HG02973 (cell line): ENCODE measurements at regions not wholly inside any gene's neighbourhood (a gene's known extent, or its start where the extent isn't known, plus 50 kb on each side); places are given as distances from the start of the nearest gene placed in this dataset.
"Not testable (repeated sequence)": the region's sequence is repeated elsewhere in the genome, so short reads cannot be mapped to it uniquely, and the experiment has no call there.

Experiments
- ATAC-seq: cut with Tn5 transposase; IDR thresholded peaks from one replicate; pipeline ENCODE4 v1.9.1; 2021; ENCODE audit warnings: moderate library complexity; ENCODE audit not compliant: unreplicated experiment

- peak; percentile 87 for ATAC-seq
These were observed 53.6 kb downstream of the SRGAP2 start for GRCh38 chr1:206256935-206257334.

- not testable (repeated sequence) for ATAC-seq
These were observed 58.1 kb downstream of the SRGAP2 start for GRCh38 chr1:206261473-206261872.

- ATAC-seq, result not testable (repeated sequence)
These were observed 59.1 kb downstream of the SRGAP2 start for GRCh38 chr1:206262424-206262823.

- not testable (repeated sequence) for ATAC-seq
These were observed 61.6 kb downstream of the SRGAP2 start for GRCh38 chr1:206264916-206265315.

GRCh38 chr1:206271153-206271552 is 67.8 kb downstream of the SRGAP2 start:
- ATAC-seq, result not testable (repeated sequence)

- not testable (repeated sequence) for ATAC-seq
These were observed 69.8 kb downstream of the SRGAP2 start for GRCh38 chr1:206273104-206273503.

- ATAC-seq, result not testable (repeated sequence)
These were observed 72.8 kb downstream of the SRGAP2 start for GRCh38 chr1:206276143-206276542.

- ATAC-seq, result not testable (repeated sequence)
These were observed 75.3 kb downstream of the SRGAP2 start for GRCh38 chr1:206278683-206279082.

GRCh38 chr1:206280683-206281082 is 77.3 kb downstream of the SRGAP2 start:
- not testable (repeated sequence) for ATAC-seq

GRCh38 chr1:206281912-206282654 is 78.7 kb downstream of the SRGAP2 start:
- peak; percentile 76 for ATAC-seq

- ATAC-seq, result not testable (repeated sequence)
These were observed 82.0 kb downstream of the SRGAP2 start for GRCh38 chr1:206285024-206285960.

- ATAC-seq, result not testable (repeated sequence)
These were observed 84.4 kb downstream of the SRGAP2 start for GRCh38 chr1:206287759-206288158.

- ATAC-seq, result not testable (repeated sequence)
These were observed 85.1 kb downstream of the SRGAP2 start for GRCh38 chr1:206288453-206288852.

- ATAC-seq, result not testable (repeated sequence)
These were observed 94.0 kb downstream of the SRGAP2 start for GRCh38 chr1:206297145-206298031.

- ATAC-seq, result not testable (repeated sequence)
These were observed 94.7 kb downstream of the SRGAP2 start for GRCh38 chr1:206298032-206298392.

- ATAC-seq, result not testable (repeated sequence)
These were observed 95.9 kb downstream of the SRGAP2 start for GRCh38 chr1:206299181-206299791.

- not testable (repeated sequence) for ATAC-seq
These were observed 96.6 kb downstream of the SRGAP2 start for GRCh38 chr1:206299942-206300341.

GRCh38 chr1:206302056-206302455 is 98.7 kb downstream of the SRGAP2 start:
- ATAC-seq, result not testable (repeated sequence)

GRCh38 chr1:206307442-206307841 is 104.1 kb downstream of the SRGAP2 start:
- ATAC-seq, result not testable (repeated sequence)

GRCh38 chr1:206310948-206311347 is 107.6 kb downstream of the SRGAP2 start:
- ATAC-seq, result not testable (repeated sequence)
